ENCODE measurements at regions not wholly inside any gene's neighbourhood (a gene's known extent, or its start where the extent isn't known, plus 50 kb on each side); places are given as distances from the start of the nearest gene placed in this dataset.

DNA sequence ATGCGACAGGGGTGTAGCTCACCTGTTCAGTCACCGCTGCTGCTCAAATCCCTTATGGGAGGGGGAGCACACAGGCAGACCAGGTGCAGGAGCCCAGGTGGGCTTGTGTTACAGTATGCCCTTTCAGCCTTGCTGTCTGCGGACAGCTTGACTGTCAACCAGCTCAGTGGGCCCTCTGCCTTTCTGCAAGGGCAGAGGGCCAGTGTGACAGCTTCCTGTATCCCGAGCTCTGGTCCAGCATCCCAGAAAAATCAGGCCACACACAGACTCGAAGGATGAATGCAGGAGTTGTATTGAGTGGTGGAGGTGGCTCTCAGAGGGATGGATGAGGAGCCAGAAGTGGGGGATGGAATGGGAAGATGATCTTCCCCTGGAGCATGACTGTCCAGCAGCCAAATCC lies 172.2 kb downstream of the C5orf15 start:
- 86% methylated on average over 5 of the region's 5 CpGs for WGBS
- DNase-seq (ENCODE audit: low spot score) = no peak
- TF ChIP-seq, protein P1, sequence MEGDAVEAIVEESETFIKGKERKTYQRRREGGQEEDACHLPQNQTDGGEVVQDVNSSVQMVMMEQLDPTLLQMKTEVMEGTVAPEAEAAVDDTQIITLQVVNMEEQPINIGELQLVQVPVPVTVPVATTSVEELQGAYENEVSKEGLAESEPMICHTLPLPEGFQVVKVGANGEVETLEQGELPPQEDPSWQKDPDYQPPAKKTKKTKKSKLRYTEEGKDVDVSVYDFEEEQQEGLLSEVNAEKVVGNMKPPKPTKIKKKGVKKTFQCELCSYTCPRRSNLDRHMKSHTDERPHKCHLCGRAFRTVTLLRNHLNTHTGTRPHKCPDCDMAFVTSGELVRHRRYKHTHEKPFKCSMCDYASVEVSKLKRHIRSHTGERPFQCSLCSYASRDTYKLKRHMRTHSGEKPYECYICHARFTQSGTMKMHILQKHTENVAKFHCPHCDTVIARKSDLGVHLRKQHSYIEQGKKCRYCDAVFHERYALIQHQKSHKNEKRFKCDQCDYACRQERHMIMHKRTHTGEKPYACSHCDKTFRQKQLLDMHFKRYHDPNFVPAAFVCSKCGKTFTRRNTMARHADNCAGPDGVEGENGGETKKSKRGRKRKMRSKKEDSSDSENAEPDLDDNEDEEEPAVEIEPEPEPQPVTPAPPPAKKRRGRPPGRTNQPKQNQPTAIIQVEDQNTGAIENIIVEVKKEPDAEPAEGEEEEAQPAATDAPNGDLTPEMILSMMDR (IDR thresholded peaks at IDR 0.05) = no peak
- TF ChIP-seq POLR2A (IDR thresholded peaks at IDR 0.05) = no peak
- no peaks in the 10 kb centered on the region for H3K27me3 ChIP-seq (replicated peaks; ENCODE audit: insufficient read depth)
- no peaks in the 10 kb centered on the region for H3K9me3 ChIP-seq
- no peaks in the 10 kb centered on the region for H3K36me3 ChIP-seq
- H3K4me1 ChIP-seq (replicated peaks) = peaks cover 4% of the 10 kb centered on the region
- H3K27ac ChIP-seq = no peak overlapping the region
- intact Hi-C loops (cut with DNase I) = no loop called here
- no peak overlapping the region for H3K4me3 ChIP-seq

DNA sequence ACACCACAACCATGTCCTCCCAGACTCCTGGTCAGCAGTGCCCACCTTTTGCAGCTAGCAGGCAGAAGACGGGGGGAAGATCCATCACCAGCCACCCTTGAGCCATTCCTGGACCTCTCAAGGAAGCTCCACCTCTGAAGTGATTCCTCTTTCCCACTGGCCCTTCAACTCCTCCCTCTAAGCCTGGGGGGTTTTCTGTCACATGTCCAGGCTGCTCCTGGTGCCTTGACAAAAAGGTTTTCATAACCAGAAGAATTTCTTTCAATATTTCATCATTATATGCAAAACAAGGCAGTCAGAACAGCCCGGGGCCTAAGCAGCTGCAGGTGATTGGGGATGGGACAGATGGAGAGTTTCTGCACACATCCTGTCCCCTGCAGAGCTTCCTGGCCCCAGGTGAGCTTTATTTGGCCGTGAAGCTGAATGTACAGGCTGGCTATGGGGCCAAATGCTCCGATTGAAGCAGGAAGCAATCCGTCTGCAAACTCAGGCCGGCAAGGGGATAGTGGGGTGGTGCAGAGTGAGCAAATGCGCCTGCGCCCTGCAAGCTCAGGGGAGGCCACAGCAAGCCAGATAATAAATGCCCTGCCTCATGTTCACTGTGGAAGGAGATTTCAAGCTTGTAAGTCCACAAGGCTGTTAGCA lies 173.5 kb downstream of the C5orf15 start:
- Histone ChIP-seq H3K4me3 (no peak overlapping the region), H3K27ac (no peak overlapping the region), H3K4me1 (replicated peaks) (peaks cover 4% of the 10 kb centered on the region), H3K27me3 (replicated peaks; ENCODE audit: insufficient read depth) (no peaks in the 10 kb centered on the region), H3K36me3 (no peaks in the 10 kb centered on the region), H3K9me3 (no peaks in the 10 kb centered on the region)
- intact Hi-C loops (cut with DNase I) = no loop called here
- DNase-seq (ENCODE audit: low spot score) = no peak
- TF ChIP-seq, protein P1 (IDR thresholded peaks at IDR 0.05) = no peak
- TF ChIP-seq POLR2A (IDR thresholded peaks at IDR 0.05) (no peak), POLR2AphosphoS5 (IDR thresholded peaks at IDR 0.05) (no peak)
- 78% methylated on average over 8 of the region's 8 CpGs for WGBS

DNA sequence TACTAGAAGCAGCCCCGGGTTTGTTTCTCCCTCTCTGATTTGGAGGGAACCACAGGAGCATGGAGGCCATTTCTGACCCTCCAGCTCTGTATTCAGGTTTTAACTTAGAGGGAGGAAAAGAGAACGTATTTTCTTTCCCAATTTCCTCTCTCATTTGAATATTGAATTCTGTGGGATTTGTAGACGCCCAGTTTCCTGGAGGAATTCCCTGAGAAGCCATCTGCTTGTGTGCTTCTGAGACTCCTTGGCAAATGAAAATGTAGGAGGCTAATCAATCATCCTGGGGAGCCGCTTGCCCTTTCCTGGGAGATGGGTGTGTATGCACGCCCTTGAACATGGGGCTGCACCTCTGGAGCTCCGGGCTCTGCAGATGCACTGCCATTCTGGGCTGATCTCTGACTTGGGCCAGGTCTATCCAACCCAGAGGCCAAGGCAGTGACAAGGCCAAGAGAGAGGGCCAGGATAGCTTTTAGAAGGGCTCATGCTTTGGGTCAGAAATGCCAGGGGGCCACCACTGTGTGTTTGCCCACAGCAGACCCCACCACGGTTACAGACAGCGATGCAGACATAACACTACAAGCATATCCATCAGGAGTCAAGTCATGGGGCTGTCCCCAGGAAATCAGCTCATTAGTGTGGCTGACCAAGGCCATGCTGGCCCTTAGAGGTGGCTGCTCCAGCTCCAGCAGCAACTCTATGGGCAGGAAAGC lies 174.5 kb downstream of the C5orf15 start:
- intact Hi-C loops (cut with DNase I) = no loop called here
- Histone ChIP-seq H3K36me3 (no peaks in the 10 kb centered on the region), H3K9me3 (no peaks in the 10 kb centered on the region), H3K4me3 (no peak overlapping the region), H3K4me1 (replicated peaks) (peaks cover 4% of the 10 kb centered on the region), H3K27me3 (replicated peaks; ENCODE audit: insufficient read depth) (no peaks in the 10 kb centered on the region), H3K27ac (no peak overlapping the region)
- TF ChIP-seq, protein P1 (IDR thresholded peaks at IDR 0.05) = no peak
- no peak for TF ChIP-seq POLR2AphosphoS5 (IDR thresholded peaks at IDR 0.05)
- no peak for TF ChIP-seq POLR2A (IDR thresholded peaks at IDR 0.05)
- no peak for DNase-seq (ENCODE audit: low spot score)
- 89% methylated on average over 8 of the region's 8 CpGs for WGBS

DNA sequence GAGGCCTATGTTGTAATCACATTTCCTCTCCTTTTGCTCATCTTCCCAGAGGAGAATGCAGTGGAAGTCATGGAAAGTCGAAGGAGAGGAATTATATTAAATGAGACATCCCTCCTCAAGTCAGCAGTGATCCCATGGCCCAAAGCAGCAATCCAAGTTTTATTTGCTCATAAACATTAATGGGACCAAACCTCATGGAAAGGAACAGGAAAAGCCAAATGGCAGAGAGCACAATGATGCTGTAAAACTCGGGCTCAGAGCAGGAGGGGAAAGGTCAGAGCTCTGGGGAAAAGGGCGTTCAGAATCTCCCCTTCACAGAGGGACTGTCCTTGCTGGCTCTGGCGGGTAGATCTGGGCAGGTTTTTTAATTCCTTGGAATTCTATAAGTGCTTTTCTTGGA lies 175.8 kb downstream of the C5orf15 start:
- WGBS = 31% methylated on average over 4 of the region's 4 CpGs
- no peak overlapping the region for H3K4me3 ChIP-seq
- no peak for DNase-seq (ENCODE audit: low spot score)
- no peak overlapping the region for H3K27ac ChIP-seq
- H3K36me3 ChIP-seq = no peaks in the 10 kb centered on the region
- no peaks in the 10 kb centered on the region for H3K9me3 ChIP-seq
- H3K4me1 ChIP-seq (replicated peaks) = peaks cover 4% of the 10 kb centered on the region
- TF ChIP-seq, protein P1 (IDR thresholded peaks at IDR 0.05) = no peak
- TF ChIP-seq POLR2AphosphoS5 (IDR thresholded peaks at IDR 0.05) = peak; percentile 42
- TF ChIP-seq POLR2A (IDR thresholded peaks at IDR 0.05) = no peak
- H3K27me3 ChIP-seq (replicated peaks; ENCODE audit: insufficient read depth) = no peaks in the 10 kb centered on the region
- intact Hi-C loops (cut with DNase I) = no loop called here

DNA sequence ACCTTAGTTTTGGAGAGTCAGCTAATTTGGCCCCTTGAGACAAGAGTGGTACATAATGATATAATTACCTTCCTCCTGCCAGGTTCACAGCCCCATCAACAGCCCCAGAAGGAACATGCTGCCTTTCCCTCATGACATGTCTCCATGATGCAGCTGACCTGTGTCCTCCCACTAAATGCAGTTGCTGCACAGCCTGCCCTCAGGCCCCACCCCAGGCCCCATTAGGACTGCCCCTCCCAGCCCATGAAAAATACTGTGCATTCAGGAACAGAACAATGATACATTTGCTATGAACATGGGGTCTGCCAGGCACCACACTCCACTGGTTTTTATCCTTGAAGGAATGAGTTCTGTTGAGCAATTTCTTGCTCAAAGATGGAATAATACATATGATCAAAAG lies 176.4 kb downstream of the C5orf15 start:
- Histone ChIP-seq H3K27ac (no peak overlapping the region), H3K4me1 (replicated peaks) (peaks cover 4% of the 10 kb centered on the region), H3K9me3 (no peaks in the 10 kb centered on the region), H3K36me3 (no peaks in the 10 kb centered on the region), H3K4me3 (no peak overlapping the region), H3K27me3 (replicated peaks; ENCODE audit: insufficient read depth) (no peaks in the 10 kb centered on the region)
- TF ChIP-seq, protein P1 (IDR thresholded peaks at IDR 0.05) = no peak
- no peak for TF ChIP-seq POLR2AphosphoS5 (IDR thresholded peaks at IDR 0.05)
- no peak for TF ChIP-seq POLR2A (IDR thresholded peaks at IDR 0.05)
- DNase-seq (ENCODE audit: low spot score) = no peak
- intact Hi-C loops (cut with DNase I) = no loop called here

Measured in prostate gland (tissue), 2 donors.